Stimulated activated naive CD8-positive, alpha-beta T cell treated with anti-CD3 and anti-CD28 coated beads, Interleukin-15, Interleukin-2, amounts not matched to agents 100 ng/mL and 50 ng/mL, for 24 hours (primary cell): ENCODE measurements at regions not wholly inside any gene's neighbourhood (a gene's known extent, or its start where the extent isn't known, plus 50 kb on each side); places are given as distances from the start of the nearest gene placed in this dataset.
"Not testable (repeated sequence)": the region's sequence is repeated elsewhere in the genome, so short reads cannot be mapped to it uniquely, and the experiment has no call there.

Source experiments
- H3K27ac Mint-ChIP-seq: one replicate; pipeline ENCODE4 v1.8.0; 2021; ENCODE audit warnings: mild to moderate bottlenecking, mixed read lengths
- H3K27me3 Mint-ChIP-seq: one replicate; pipeline ENCODE4 v1.8.0; 2021; ENCODE audit warnings: mixed read lengths
- H3K36me3 Mint-ChIP-seq: one replicate; pipeline ENCODE4 v1.8.0; 2021; ENCODE audit warnings: low read depth, mixed read lengths
- H3K4me1 Mint-ChIP-seq: one replicate; pipeline ENCODE4 v1.8.0; 2021; ENCODE audit warnings: low read depth, mixed read lengths
- H3K4me3 Mint-ChIP-seq: one replicate; pipeline ENCODE4 v1.8.0; 2021; ENCODE audit warnings: mild to moderate bottlenecking, mixed read lengths
- H3K9me3 Mint-ChIP-seq: one replicate; pipeline ENCODE4 v1.8.0; 2021; ENCODE audit warnings: mixed read lengths

- Mint-ChIP-seq H3K27ac (no peak overlapping the region), H3K36me3 (no peaks in the 10 kb centered on the region), H3K9me3 (no peaks in the 10 kb centered on the region), H3K27me3 (no peaks in the 10 kb centered on the region), H3K4me1 (no peaks in the 10 kb centered on the region), H3K4me3 (no peak overlapping the region)
Measured at GRCh38 chr18:10099539-10100140, 185.8 kb downstream of the VAPA start.

- Mint-ChIP-seq H3K4me3 (no peak overlapping the region), H3K9me3 (no peaks in the 10 kb centered on the region), H3K36me3 (no peaks in the 10 kb centered on the region), H3K27me3 (no peaks in the 10 kb centered on the region), H3K27ac (no peak overlapping the region), H3K4me1 (no peaks in the 10 kb centered on the region)
Measured at GRCh38 chr18:10100196-10100595, 186.4 kb downstream of the VAPA start.

GRCh38 chr18:10100941-10101701 lies 187.3 kb downstream of the VAPA start:
- no peaks in the 10 kb centered on the region for H3K36me3 Mint-ChIP-seq
- no peak overlapping the region for H3K4me3 Mint-ChIP-seq
- no peaks in the 10 kb centered on the region for H3K27me3 Mint-ChIP-seq
- H3K4me1 Mint-ChIP-seq = no peaks in the 10 kb centered on the region
- no peak overlapping the region for H3K27ac Mint-ChIP-seq
- H3K9me3 Mint-ChIP-seq = peaks cover 5% of the 10 kb centered on the region

DNA sequence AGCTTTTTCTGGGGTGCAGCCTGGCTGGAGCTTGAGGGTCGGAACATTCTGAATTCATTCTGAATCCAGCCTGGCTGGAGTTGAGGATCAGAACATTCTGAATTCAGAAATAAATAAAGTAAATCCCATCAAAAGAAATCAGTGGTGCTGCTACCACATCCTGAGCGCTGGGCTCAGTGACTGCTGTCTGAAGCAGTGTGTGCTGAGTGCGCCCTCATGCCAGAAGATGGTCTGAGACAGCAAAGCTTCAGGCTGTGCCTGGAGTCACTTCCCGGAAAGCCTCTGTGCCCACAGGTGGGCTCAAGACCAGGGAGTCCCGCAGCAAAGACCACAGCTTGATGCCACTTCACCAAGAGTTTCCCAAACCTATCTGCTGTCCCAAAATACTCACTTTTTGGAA lies 187.9 kb downstream of the VAPA start:
- H3K4me1 Mint-ChIP-seq = no peaks in the 10 kb centered on the region
- no peaks in the 10 kb centered on the region for H3K36me3 Mint-ChIP-seq
- H3K9me3 Mint-ChIP-seq = peaks cover 5% of the 10 kb centered on the region
- no peak overlapping the region for H3K27ac Mint-ChIP-seq
- no peaks in the 10 kb centered on the region for H3K27me3 Mint-ChIP-seq
- H3K4me3 Mint-ChIP-seq = no peak overlapping the region

GRCh38 chr18:10105118-10105517 lies 191.3 kb downstream of the VAPA start:
- H3K27ac Mint-ChIP-seq = not testable (repeated sequence)

GRCh38 chr18:10111191-10111590 lies 197.4 kb downstream of the VAPA start:
- H3K27me3 Mint-ChIP-seq = peaks cover 3% of the 10 kb centered on the region
- no peaks in the 10 kb centered on the region for H3K4me1 Mint-ChIP-seq
- H3K4me3 Mint-ChIP-seq = no peak overlapping the region
- H3K9me3 Mint-ChIP-seq = no peaks in the 10 kb centered on the region
- no peak overlapping the region for H3K27ac Mint-ChIP-seq
- no peaks in the 10 kb centered on the region for H3K36me3 Mint-ChIP-seq

More at GRCh38 chr18:10105118-10105517, 191.3 kb downstream of the VAPA start:
- H3K9me3 Mint-ChIP-seq, H3K4me3 Mint-ChIP-seq, H3K27me3 Mint-ChIP-seq, H3K36me3 Mint-ChIP-seq, H3K4me1 Mint-ChIP-seq: not testable (repeated sequence)

DNA sequence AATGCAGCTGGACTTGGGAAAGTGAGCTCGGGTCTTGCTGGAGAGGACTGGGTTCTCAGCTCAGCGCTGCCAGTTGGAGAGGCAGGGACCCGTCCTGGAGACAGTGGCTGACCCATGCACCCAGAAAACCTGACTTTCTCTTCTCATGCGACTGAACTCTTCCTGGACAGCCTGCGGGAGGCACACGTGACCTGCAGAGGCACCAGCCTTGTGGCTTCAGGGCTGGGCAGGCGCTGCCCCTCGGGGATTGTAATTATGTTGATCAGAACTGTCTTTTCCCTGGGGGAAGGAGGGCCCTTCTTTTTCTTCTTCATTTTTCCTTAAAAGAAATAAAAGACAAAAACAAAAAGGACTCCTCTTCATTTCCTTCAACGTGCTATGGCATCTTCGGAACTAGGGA lies 198.1 kb downstream of the VAPA start:
- H3K27ac Mint-ChIP-seq = no peak overlapping the region
- H3K4me1 Mint-ChIP-seq = no peaks in the 10 kb centered on the region

GRCh38 chr18:10113121-10114022 lies 199.6 kb downstream of the VAPA start:
- H3K27ac Mint-ChIP-seq = no peak overlapping the region
- H3K36me3 Mint-ChIP-seq = no peaks in the 10 kb centered on the region
- no peaks in the 10 kb centered on the region for H3K9me3 Mint-ChIP-seq
- no peaks in the 10 kb centered on the region for H3K4me1 Mint-ChIP-seq
- no peak overlapping the region for H3K4me3 Mint-ChIP-seq
- H3K27me3 Mint-ChIP-seq = peaks cover 3% of the 10 kb centered on the region

More for the DNA sequence above, 198.1 kb downstream of the VAPA start:
- H3K4me3 Mint-ChIP-seq = no peak overlapping the region
- H3K36me3 Mint-ChIP-seq = no peaks in the 10 kb centered on the region
- peaks cover 3% of the 10 kb centered on the region for H3K27me3 Mint-ChIP-seq
- H3K9me3 Mint-ChIP-seq = no peaks in the 10 kb centered on the region

GRCh38 chr18:10114717-10115463 lies 201.1 kb downstream of the VAPA start:
- Mint-ChIP-seq H3K36me3 (no peaks in the 10 kb centered on the region), H3K4me3 (no peak overlapping the region), H3K4me1 (no peaks in the 10 kb centered on the region), H3K9me3 (no peaks in the 10 kb centered on the region), H3K27ac (no peak overlapping the region), H3K27me3 (peaks cover 3% of the 10 kb centered on the region)

- H3K27me3 Mint-ChIP-seq = peaks cover 3% of the 10 kb centered on the region
- H3K36me3 Mint-ChIP-seq = no peaks in the 10 kb centered on the region
- H3K9me3 Mint-ChIP-seq = no peaks in the 10 kb centered on the region
- H3K4me3 Mint-ChIP-seq = no peak overlapping the region
- no peaks in the 10 kb centered on the region for H3K4me1 Mint-ChIP-seq
- H3K27ac Mint-ChIP-seq = no peak overlapping the region
Measured at GRCh38 chr18:10116574-10116973, 202.8 kb downstream of the VAPA start.

DNA sequence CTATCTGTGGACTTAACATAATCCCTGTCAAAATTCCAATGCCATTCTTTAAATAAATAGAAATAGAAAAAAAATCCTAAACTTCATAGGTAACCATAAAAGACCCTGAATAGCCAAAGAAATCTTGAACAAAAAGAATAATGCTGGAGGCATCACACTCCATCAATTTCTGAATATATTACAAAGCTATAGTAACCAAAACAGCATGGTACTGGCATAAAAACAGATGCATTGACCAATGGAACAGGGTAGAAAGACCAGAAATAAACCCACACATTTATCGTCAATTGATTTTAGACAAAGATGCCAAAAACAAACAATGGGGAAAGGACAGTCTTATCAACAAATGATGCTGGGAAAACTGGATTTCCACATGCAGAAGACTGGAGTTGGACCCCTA lies 205.7 kb downstream of the VAPA start:
- no peak overlapping the region for H3K27ac Mint-ChIP-seq
- no peaks in the 10 kb centered on the region for H3K9me3 Mint-ChIP-seq
- no peaks in the 10 kb centered on the region for H3K4me1 Mint-ChIP-seq
- H3K36me3 Mint-ChIP-seq = no peaks in the 10 kb centered on the region
- H3K4me3 Mint-ChIP-seq = no peak overlapping the region
- peaks cover 3% of the 10 kb centered on the region for H3K27me3 Mint-ChIP-seq

DNA sequence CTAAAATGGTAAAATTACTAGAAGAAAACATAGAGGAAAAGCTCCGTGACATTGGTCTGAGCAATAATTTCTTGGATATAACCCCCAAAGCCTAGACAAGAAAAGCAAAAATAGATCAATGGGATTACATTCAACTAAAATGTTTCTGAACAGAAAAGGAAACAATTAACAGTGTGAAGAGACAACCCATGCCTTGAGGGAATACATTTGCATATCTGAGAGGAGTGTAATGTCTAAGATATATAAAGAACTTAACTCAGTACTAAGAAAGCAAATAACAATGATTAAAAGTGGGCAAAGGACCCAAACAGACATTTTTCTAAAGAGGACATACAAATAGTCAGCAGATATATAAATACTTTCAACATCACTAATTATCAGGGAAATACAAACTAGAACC lies 206.2 kb downstream of the VAPA start:
- Mint-ChIP-seq H3K27ac (no peak overlapping the region), H3K4me3 (no peak overlapping the region), H3K4me1 (no peaks in the 10 kb centered on the region), H3K9me3 (no peaks in the 10 kb centered on the region), H3K27me3 (peaks cover 3% of the 10 kb centered on the region), H3K36me3 (no peaks in the 10 kb centered on the region)

DNA sequence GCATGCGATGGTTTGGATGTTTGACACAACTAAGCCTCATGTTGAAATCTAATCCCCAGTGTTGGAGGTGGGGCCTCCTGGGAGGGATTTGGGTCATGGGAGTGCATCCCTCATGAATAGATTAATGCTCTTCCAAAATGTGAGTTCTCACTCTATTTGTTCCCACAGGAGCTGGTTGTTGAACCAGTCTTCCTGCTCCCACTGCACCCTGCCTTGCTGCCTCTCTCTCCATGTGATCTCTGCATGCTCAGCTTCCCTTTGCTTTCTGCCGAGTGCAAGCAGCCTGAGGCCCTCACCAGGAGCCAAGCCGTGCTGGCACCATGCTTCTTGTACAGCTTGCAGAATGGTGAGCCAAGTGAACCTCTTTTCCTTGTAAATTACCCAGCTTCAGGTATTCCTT lies 206.8 kb downstream of the VAPA start:
- Mint-ChIP-seq H3K9me3 (no peaks in the 10 kb centered on the region), H3K36me3 (no peaks in the 10 kb centered on the region), H3K27ac (no peak overlapping the region), H3K4me1 (no peaks in the 10 kb centered on the region), H3K27me3 (no peaks in the 10 kb centered on the region), H3K4me3 (no peak overlapping the region)

DNA sequence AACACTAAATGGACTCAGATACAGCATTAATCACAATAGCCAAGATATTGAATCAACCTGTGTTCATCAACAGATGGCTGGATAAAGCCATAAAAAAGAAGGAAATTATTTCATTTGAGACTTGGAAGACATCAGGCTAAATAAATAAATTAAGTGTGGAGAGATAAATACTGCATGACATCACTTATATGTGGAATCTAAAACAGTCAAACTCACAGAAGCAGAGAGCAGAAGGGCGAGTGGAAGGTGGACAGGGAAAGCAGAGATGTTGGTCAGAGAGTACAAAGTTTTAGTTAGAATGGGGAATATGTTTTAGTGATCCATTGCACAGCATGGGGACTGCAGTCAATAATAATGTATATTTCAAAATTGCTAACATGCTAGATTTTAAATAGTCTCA lies 207.2 kb downstream of the VAPA start:
- no peak overlapping the region for H3K27ac Mint-ChIP-seq
- H3K4me1 Mint-ChIP-seq = no peaks in the 10 kb centered on the region
- no peaks in the 10 kb centered on the region for H3K36me3 Mint-ChIP-seq
- no peaks in the 10 kb centered on the region for H3K27me3 Mint-ChIP-seq
- no peak overlapping the region for H3K4me3 Mint-ChIP-seq
- H3K9me3 Mint-ChIP-seq = no peaks in the 10 kb centered on the region
